Right atrium auricular region (tissue), 2 donors: ENCODE measurements at regions not wholly inside any gene's neighbourhood (a gene's known extent, or its start where the extent isn't known, plus 50 kb on each side); places are given as distances from the start of the nearest gene placed in this dataset.

Experiments
- DNase-seq: peaks from one replicate; pipeline ENCODE4 v3.0.0-alpha.2; 2019; ENCODE audit warnings: low spot score
- H3K27ac ChIP-seq, 2 donors: fragments of 200-600 bp; sonication (generic); 1 replicate in 1 of 2; 2 replicates in 1 of 2; pipeline ENCODE4 v1.5.1; 2016 to 2019
- H3K27me3 ChIP-seq, 2 donors: fragments of 200-600 bp; sonication (generic); one replicate each; pipeline versions ENCODE4 v1.5.1 to v1.6.0; 2017 to 2019
- H3K36me3 ChIP-seq: fragments of 200-600 bp; sonication (generic); one replicate; pipeline ENCODE4 v1.5.1; 2016
- H3K4me1 ChIP-seq, 2 donors: fragments of 200-600 bp; sonication (generic); one replicate each; pipeline versions ENCODE4 v1.5.1 to v1.6.0; 2017 to 2019
- H3K4me3 ChIP-seq, 2 donors: fragments of 200-600 bp; sonication (generic); 1 replicate in 1 of 2; 2 replicates in 1 of 2; pipeline ENCODE4 v1.5.1; 2017 to 2019; ENCODE audit warnings: mild to moderate bottlenecking in 1 of 2, moderate library complexity in 1 of 2
- H3K9me3 ChIP-seq, 2 donors: fragments of 200-600 bp; sonication (generic); one replicate each; pipeline ENCODE4 v1.5.1; 2019
- TF ChIP-seq, protein P1 (sequence below), 2 donors: fragments of 200-600 bp; sonication (generic); IDR thresholded peaks; one replicate each; pipeline ENCODE4 v1.5.1; 2019; ENCODE audit warnings: antibody characterized with exemption in 2 of 2

GRCh38 chr12:41970744-41971143, 173.9 kb downstream of the GXYLT1 start:
- Histone ChIP-seq H3K4me1 (no peaks in the 10 kb centered on the region), H3K27ac (no peak overlapping the region), H3K27me3 (no peaks in the 10 kb centered on the region), H3K36me3 (no peaks in the 10 kb centered on the region), H3K9me3 (no peaks in the 10 kb centered on the region), H3K4me3 (no peak overlapping the region)
- no peak for DNase-seq
- TF ChIP-seq, protein P1, sequence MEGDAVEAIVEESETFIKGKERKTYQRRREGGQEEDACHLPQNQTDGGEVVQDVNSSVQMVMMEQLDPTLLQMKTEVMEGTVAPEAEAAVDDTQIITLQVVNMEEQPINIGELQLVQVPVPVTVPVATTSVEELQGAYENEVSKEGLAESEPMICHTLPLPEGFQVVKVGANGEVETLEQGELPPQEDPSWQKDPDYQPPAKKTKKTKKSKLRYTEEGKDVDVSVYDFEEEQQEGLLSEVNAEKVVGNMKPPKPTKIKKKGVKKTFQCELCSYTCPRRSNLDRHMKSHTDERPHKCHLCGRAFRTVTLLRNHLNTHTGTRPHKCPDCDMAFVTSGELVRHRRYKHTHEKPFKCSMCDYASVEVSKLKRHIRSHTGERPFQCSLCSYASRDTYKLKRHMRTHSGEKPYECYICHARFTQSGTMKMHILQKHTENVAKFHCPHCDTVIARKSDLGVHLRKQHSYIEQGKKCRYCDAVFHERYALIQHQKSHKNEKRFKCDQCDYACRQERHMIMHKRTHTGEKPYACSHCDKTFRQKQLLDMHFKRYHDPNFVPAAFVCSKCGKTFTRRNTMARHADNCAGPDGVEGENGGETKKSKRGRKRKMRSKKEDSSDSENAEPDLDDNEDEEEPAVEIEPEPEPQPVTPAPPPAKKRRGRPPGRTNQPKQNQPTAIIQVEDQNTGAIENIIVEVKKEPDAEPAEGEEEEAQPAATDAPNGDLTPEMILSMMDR (IDR thresholded peaks at IDR 0.05), result no peak

- Histone ChIP-seq H3K27ac (no peak overlapping the region), H3K36me3 (no peaks in the 10 kb centered on the region), H3K4me1 (no peaks in the 10 kb centered on the region), H3K4me3 (no peak overlapping the region), H3K9me3 (no peaks in the 10 kb centered on the region), H3K27me3 (no peaks in the 10 kb centered on the region)
- no peak for DNase-seq
- TF ChIP-seq, protein P1 (IDR thresholded peaks at IDR 0.05), result no peak
Observed at GRCh38 chr12:41968599-41968998, 176.1 kb downstream of the GXYLT1 start.

GRCh38 chr12:41967668-41968500, 176.8 kb downstream of the GXYLT1 start:
- Histone ChIP-seq H3K4me3 (no peak overlapping the region), H3K36me3 (no peaks in the 10 kb centered on the region), H3K27ac (no peak overlapping the region), H3K9me3 (no peaks in the 10 kb centered on the region), H3K27me3 (no peaks in the 10 kb centered on the region), H3K4me1 (no peaks in the 10 kb centered on the region)
- no peak for DNase-seq
- TF ChIP-seq, protein P1 (IDR thresholded peaks at IDR 0.05), result no peak

GRCh38 chr12:41966916-41967315, 177.8 kb downstream of the GXYLT1 start:
- TF ChIP-seq, protein P1 (IDR thresholded peaks at IDR 0.05), result no peak
- H3K4me3 ChIP-seq, result no peak overlapping the region
- H3K4me1 ChIP-seq, result no peaks in the 10 kb centered on the region
- no peak overlapping the region for H3K27ac ChIP-seq
- H3K36me3 ChIP-seq, result no peaks in the 10 kb centered on the region
- H3K27me3 ChIP-seq, result no peaks in the 10 kb centered on the region
- DNase-seq, result no peak
- no peaks in the 10 kb centered on the region for H3K9me3 ChIP-seq

DNA sequence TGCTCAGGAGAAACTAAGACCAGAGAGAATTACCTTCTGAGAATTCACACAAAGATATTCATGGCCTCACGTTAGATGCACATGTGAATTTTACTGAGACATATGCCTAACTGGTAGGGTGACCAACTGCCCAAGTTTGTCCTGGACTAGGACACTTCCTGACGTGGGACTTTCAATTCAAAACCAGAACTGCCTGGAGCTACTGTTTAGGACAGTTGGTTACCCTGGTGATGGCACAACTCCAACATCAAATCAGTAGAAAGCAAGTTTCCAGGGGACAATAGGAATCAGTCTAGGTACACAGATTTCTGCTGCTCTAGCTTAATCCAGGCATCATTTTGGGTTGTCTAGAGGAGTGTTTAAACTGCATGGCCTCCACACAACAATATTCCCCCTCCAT, 178.7 kb downstream of the GXYLT1 start:
- TF ChIP-seq, protein P1 (IDR thresholded peaks at IDR 0.05), result no peak
- H3K36me3 ChIP-seq, result no peaks in the 10 kb centered on the region

DNA sequence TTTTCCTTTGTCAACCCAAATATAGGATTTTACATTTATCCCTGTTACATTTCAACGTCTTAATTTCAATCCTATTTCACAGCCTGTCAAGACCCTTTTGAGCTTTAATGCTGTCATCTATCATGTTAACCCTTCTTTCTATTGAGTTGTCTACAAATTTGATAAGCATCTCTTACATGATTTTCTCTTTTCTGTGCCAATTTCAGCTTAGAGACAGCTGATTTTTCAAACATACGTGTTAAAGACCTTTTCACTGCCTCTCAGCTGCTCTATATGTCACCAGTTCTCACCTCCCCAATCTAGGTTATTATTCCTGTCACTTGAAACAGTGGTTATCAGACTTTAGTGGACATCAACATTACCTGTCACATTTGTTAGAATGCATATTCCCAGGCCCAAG, 181.3 kb downstream of the GXYLT1 start:
- Histone ChIP-seq H3K27ac (no peak overlapping the region), H3K4me3 (no peak overlapping the region), H3K4me1 (no peaks in the 10 kb centered on the region), H3K9me3 (no peaks in the 10 kb centered on the region), H3K27me3 (no peaks in the 10 kb centered on the region), H3K36me3 (no peaks in the 10 kb centered on the region)
- DNase-seq, result no peak
- TF ChIP-seq, protein P1 (IDR thresholded peaks at IDR 0.05), result no peak

More for the DNA sequence above, 178.7 kb downstream of the GXYLT1 start:
- no peaks in the 10 kb centered on the region for H3K9me3 ChIP-seq
- no peaks in the 10 kb centered on the region for H3K27me3 ChIP-seq
- H3K4me3 ChIP-seq, result no peak overlapping the region
- no peak overlapping the region for H3K27ac ChIP-seq
- no peaks in the 10 kb centered on the region for H3K4me1 ChIP-seq
- DNase-seq, result no peak
